GM12873 (cell line): ENCODE measurements at regions not wholly inside any gene's neighbourhood (a gene's known extent, or its start where the extent isn't known, plus 50 kb on each side); places are given as distances from the start of the nearest gene placed in this dataset.

Experiments used
- TF ChIP-seq, protein P1 (sequence below): IDR thresholded peaks from 2 replicates; pipeline ENCODE4 v1.5.1; 2012; ENCODE audit warnings: low read depth, mild to moderate bottlenecking, moderate library complexity, low read length, control low read depth; ENCODE audit not compliant: insufficient read depth; ENCODE audit errors: missing control alignments

DNA sequence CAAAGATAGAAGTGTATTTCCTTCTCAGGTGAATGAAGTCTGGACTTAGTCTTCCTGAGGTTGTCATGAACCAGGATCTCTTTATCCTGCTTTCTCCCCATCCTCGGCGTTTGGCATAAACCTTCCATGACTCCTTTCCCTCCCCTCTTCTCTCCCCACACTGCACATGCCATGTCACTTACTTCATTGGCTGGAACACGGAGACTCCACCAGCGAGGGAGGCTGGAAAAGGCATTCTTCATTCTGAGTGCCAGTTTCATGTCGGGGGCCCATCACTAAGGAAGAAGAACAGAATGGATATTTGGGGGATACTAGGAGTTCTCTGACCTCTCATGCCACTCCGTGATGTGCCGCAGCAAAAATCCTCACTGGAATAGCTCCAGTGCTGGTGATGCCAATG is 105.6 kb downstream of the VCPKMT start:
- TF ChIP-seq, protein P1, sequence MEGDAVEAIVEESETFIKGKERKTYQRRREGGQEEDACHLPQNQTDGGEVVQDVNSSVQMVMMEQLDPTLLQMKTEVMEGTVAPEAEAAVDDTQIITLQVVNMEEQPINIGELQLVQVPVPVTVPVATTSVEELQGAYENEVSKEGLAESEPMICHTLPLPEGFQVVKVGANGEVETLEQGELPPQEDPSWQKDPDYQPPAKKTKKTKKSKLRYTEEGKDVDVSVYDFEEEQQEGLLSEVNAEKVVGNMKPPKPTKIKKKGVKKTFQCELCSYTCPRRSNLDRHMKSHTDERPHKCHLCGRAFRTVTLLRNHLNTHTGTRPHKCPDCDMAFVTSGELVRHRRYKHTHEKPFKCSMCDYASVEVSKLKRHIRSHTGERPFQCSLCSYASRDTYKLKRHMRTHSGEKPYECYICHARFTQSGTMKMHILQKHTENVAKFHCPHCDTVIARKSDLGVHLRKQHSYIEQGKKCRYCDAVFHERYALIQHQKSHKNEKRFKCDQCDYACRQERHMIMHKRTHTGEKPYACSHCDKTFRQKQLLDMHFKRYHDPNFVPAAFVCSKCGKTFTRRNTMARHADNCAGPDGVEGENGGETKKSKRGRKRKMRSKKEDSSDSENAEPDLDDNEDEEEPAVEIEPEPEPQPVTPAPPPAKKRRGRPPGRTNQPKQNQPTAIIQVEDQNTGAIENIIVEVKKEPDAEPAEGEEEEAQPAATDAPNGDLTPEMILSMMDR, result no peak

DNA sequence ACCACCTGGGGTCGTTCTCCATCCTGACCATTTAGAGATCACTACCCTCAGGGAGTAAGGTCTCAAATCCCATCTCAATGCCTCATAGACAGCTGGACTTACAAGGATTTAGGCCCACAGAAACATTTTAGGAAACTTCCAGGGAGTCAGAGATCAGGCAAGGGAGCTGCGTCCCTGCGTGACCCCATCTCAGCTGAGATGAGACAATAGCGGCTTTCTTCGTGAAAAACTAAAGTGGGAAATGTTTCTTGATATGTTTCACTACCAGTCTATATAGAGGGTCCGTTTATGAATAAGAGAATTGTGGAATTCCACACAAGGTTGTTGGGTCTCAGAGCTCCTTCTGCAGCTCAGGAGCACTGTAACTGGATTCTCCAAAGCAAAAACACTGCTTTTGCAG is 105.1 kb downstream of the VCPKMT start:
- TF ChIP-seq, protein P1, result no peak

DNA sequence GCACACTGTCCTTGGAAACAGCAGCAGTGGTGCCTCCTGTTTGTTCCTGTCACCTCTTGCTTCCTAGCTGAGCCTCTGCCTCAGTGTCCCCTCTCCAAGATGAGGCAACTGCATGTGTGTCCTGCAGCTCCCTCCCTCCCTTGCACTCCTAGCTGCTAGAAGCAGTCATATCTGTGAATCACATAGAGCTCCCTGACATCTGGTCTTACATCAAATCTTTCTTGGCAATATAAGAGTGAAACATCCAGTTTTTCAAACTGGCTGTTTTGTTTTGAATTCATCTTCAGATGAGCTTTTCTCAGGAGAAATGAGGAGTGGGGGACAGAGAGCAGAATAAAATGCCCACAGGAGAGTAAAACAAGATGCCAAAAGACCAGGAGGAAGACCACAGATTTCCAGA is 103.7 kb downstream of the VCPKMT start:
- TF ChIP-seq, protein P1, result no peak

DNA sequence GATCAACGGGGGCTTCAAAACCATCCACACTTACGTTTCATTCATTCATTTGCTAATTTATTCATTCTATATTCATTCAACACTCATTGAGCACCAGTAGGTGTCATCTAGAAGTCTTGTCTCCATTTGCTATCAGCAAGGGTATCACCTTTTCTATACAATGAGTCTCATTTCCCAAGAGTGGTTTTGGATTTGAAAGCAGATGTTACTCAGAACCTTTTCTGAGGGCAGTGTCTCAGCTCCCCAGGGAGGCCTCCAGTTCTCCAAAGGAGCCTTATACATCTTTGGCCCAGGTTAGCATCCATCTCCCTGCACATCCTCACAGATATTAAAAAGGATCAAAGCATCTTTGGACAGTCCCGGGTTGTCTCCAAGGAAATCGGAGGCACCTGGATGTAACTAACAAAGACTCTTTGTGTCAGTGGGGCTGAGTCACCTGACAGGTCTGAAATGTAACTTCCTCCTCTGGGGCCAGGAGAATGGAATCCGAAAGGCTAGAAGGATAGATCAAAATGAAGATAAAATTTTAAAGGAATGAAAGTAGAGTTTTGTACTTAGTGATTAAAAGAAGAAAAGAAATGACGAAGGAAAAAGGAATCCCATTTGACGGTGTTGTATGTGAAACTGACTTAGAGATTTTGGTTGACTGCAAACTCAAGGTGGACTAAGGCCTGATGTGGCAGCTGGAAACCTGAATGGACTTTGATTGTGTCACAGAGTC is 103.0 kb downstream of the VCPKMT start:
- TF ChIP-seq, protein P1, result no peak

DNA sequence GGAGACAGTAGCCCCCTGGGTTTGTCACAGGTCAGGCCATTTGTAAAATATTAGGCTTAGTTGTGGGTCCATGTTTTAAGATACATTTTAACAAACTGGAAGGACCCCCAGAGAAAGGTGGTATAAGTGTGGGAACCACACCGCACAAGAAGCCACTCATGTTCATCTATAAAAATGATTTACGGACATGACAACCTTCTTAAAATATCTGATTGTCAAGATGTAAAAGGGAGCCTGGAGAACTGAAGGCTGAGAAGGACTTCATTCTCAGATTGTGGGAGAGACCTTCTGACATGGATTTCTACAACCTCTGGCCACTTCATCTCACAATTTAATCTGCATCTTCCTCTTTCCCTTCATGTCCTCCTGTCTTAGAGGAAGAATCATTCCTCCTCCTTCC is 102.4 kb downstream of the VCPKMT start:
- TF ChIP-seq, protein P1, result no peak

DNA sequence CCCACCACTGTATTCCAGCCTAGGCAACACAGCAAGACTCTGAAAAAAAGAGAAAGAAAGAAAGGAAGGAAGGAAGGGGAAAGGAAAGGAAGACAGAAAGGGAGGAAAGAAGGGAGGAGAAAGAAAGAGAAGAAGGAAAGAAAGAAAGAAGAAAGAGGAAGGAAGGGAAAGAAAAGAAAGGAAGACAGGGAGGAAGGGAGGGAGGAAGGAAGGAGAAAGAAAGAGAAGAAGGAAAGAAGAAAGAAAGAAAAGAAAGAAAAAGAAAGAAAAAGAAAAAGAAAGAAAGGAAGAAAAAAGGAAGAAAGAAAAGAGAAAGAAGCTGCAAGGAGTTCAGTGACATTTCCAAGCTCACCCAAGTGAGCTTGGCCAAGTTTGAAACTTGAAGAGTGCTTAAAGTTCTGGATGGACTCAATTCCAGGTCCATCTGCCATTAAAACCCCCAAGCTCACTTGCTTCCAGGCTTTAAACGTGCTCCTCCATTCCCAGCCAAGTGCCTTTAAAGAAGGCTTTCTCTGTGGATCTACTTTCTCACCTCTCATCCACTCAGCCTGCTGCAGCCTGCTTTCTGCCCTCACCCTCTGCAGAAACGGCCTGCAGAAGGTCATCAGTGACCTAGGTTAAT is 101.5 kb downstream of the VCPKMT start:
- TF ChIP-seq, protein P1, result no peak

DNA sequence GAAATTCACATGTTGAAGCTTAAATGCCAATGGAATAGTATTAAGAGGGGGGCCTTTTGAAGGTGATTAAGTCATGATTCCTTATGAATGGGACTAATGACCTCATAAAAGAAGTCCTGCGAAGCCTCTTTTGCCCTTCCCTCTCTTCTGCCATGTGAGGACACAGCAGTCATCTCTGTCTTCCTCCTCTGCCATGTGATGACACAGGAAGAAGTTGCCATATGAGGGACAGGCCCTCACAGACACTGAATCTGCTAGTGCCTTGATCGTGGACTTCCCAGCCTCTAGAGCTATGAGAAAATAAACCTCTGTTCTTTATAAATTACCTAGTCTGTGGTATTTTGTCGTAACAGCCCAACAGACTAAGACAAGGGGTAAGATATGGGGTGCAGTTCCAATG is 100.7 kb downstream of the VCPKMT start:
- TF ChIP-seq, protein P1, result no peak
